Heart right ventricle (tissue), 16 donors: ENCODE measurements at regions not wholly inside any gene's neighbourhood (a gene's known extent, or its start where the extent isn't known, plus 50 kb on each side); places are given as distances from the start of the nearest gene placed in this dataset.

Experiments used
- ATAC-seq, 8 donors: fragments of 200-7000 bp; cut with Tn5 transposase; one replicate each; pipeline ENCODE4 v1.9.1; 2020; ENCODE audit warnings: mild to moderate bottlenecking in 8 of 8, moderate library complexity in 8 of 8, moderate number of reproducible peaks in 1 of 8
- DNase-seq, 2 donors: peaks; one replicate each; pipeline ENCODE4 v3.0.0-alpha.2; 2020
- H3K27ac ChIP-seq, 10 donors: fragments of 200-600 bp; sonication (generic) in 2 of 10; one replicate each; pipeline versions ENCODE4 v1.5.0 to v1.8.0; 2020 to 2022; ENCODE audit warnings: mild to moderate bottlenecking in 3 of 10
- H3K27me3 ChIP-seq, 7 donors: fragments of 200-600 bp; one replicate each; pipeline ENCODE4 v1.8.0; 2021 to 2022; ENCODE audit warnings: mild to moderate bottlenecking in 2 of 7
- H3K36me3 ChIP-seq, 9 donors: fragments of 200-600 bp; sonication (generic) in 1 of 9; one replicate each; pipeline versions ENCODE4 v1.5.0 to v1.8.0; 2020 to 2022; ENCODE audit warnings: mild to moderate bottlenecking in 2 of 9
- H3K4me1 ChIP-seq, 9 donors: fragments of 200-600 bp; sonication (generic) in 1 of 9; one replicate each; pipeline versions ENCODE4 v1.5.0 to v1.8.0; 2020 to 2022; ENCODE audit warnings: mild to moderate bottlenecking in 4 of 9
- H3K4me3 ChIP-seq, 10 donors: fragments of 200-600 bp; sonication (generic) in 2 of 10; one replicate each; pipeline versions ENCODE4 v1.5.0 to v1.8.0; 2020 to 2022; ENCODE audit warnings: mild to moderate bottlenecking in 7 of 10, moderate library complexity in 2 of 10
- H3K9me3 ChIP-seq, 11 donors: fragments of 200-600 bp in 10 of 11; sonication (generic) in 2 of 11; one replicate each; pipeline versions ENCODE4 v1.5.0 to v1.8.0; 2013 to 2022; ENCODE audit warnings: mild to moderate bottlenecking in 2 of 11, control low read depth in 1 of 11, moderate library complexity in 1 of 11
- WGBS, 2 donors: extraction: QIAGEN DNeasy Blood & Tissue Kit; methylation state at CpG; one replicate each; pipeline ENCODE4 v1.1.7; 2013; ENCODE audit warnings: inconsistent platforms in 1 of 2; 5-methylcytosine and 5-hydroxymethylcytosine counted together
- intact Hi-C, 10 donors: fragments of 100-400 bp; cut with DNase I; formaldehyde crosslinking; loops; one replicate each; pipeline versions ENCODE4 v1.11.1 to v1.14.2; 2022
- TF ChIP-seq, protein P1 (sequence below), 9 donors: fragments of 200-600 bp; sonication (generic) in 2 of 9; IDR thresholded peaks; one replicate each; pipeline versions ENCODE4 v1.5.0 to v1.8.0; 2021 to 2022; ENCODE audit warnings: antibody characterized with exemption in 9 of 9, mild to moderate bottlenecking in 5 of 9, moderate library complexity in 1 of 9
- donor health status: Arrhythmogenic right ventricular cardiomyopathy.
- donor health status: ischemic (EF 13 %, LVEDD 7.1; RV severe dilation, severe dysfunction).
- donor health status: healthy with polysubstance abuse.
- donor health status: DM: no; HTN: yes; CAD: no.
- donor health status: DM: no; HTN: no; CAD: no.
- donor health status: ischemic (EF 25% LVEDD 6.9; RV normal size, moderate dysfunction).
- donor health status: ischemic (EF 25% LVEDD 5.7; RV mildly dilated, moderate dysfunction).
- donor health status: healthy.
- donor health status: DM: yes; HTN: yes; CAD: no.
- donor health status: Ischemic cardiomyopathy.
- donor health status: ischemic (EF 35%, LVEDD 5.7; RV mildly dilated, moderate dysfunction).
- donor health status: nonischemic (EF 11% LVEDD 7.7; RV severe dilation, severe dysfunction).
- donor health status: DM: yes; HTN: yes; CAD: no.
- donor health status: PGD.
- donor health status: ischemic (EF 29% LVEDD 5.4; RV normal size, mild dysfunction).
- donor health status: nonischemic (EF 23%, LVEDD 6.1; RV moderate dilation, normal function).

DNA sequence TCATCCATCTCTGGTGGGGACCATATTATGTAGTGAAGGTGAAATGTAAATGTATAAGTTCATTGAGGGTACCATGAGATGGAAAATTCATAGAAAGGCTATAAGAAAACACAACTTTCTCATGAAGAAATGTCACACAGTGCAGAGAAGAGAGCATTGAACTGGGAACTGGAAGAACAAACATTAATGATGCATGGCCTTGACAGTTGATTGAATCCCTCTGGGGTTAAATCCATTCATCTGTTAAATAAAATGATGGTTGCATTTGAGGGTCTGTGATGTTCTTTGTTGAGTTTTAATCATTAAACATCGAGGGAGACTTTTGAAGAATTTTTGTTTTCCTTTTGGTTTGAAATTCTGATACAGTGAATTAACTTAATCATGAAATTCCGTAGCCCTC lies 1401.4 kb downstream of the FAM181B start:
- no peak overlapping the region for H3K4me3 ChIP-seq
- no peak for ATAC-seq
- H3K27ac ChIP-seq = no peak overlapping the region
- H3K9me3 ChIP-seq = peaks cover 0 to 3% (median 0%) of the 10 kb centered on the region in 11 donors
- no peaks in the 10 kb centered on the region for H3K36me3 ChIP-seq
- H3K4me1 ChIP-seq = no peaks in the 10 kb centered on the region
- H3K27me3 ChIP-seq = no peaks in the 10 kb centered on the region
- intact Hi-C loops = no loop called here
- TF ChIP-seq, protein P1, sequence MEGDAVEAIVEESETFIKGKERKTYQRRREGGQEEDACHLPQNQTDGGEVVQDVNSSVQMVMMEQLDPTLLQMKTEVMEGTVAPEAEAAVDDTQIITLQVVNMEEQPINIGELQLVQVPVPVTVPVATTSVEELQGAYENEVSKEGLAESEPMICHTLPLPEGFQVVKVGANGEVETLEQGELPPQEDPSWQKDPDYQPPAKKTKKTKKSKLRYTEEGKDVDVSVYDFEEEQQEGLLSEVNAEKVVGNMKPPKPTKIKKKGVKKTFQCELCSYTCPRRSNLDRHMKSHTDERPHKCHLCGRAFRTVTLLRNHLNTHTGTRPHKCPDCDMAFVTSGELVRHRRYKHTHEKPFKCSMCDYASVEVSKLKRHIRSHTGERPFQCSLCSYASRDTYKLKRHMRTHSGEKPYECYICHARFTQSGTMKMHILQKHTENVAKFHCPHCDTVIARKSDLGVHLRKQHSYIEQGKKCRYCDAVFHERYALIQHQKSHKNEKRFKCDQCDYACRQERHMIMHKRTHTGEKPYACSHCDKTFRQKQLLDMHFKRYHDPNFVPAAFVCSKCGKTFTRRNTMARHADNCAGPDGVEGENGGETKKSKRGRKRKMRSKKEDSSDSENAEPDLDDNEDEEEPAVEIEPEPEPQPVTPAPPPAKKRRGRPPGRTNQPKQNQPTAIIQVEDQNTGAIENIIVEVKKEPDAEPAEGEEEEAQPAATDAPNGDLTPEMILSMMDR (IDR thresholded peaks at IDR 0.05) = no peak
- no peak for DNase-seq
- 68 to 86% methylated on average over 2 of the region's 2 CpGs for WGBS, 2 donors

DNA sequence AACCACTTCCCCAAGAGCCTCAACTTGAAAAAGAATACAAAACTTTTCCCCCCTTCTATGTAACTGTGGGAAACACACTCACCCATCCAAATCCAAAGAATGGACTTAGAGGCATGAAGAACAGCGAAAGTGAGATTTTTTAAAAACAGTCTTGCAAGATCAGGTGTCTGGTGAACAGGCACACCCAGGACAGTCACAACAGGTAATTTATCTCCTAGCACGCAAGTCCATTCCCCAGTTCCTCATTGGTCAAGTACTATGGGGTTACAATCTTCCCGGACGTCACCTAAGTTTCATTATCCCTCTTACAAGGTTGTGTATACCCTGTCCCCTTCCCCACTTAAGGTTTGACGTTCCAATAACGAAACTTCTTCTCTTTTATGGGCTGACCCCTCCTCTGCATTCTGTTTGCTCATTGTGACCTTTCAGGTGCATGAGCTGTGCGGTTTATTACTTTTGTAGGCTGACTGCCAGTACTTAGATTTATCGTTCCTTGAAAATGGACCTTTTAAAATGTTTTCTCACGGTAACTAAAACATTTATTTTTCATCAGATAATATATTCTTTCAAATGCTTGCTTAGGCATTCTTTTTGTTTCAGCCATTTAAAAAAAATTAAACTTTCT lies 1401.9 kb downstream of the FAM181B start:
- DNase-seq (no peak), ATAC-seq (no peak)
- TF ChIP-seq, protein P1 (IDR thresholded peaks at IDR 0.05) = no peak
- Histone ChIP-seq H3K27ac (no peak overlapping the region), H3K4me3 (no peak overlapping the region), H3K4me1 (no peaks in the 10 kb centered on the region), H3K36me3 (no peaks in the 10 kb centered on the region), H3K27me3 (no peaks in the 10 kb centered on the region), H3K9me3 (peaks cover 0 to 3% (median 0%) of the 10 kb centered on the region in 11 donors)
- intact Hi-C loops = no loop called here
- 87 to 88% methylated on average over 9 of the region's 9 CpGs for WGBS, 2 donors

DNA sequence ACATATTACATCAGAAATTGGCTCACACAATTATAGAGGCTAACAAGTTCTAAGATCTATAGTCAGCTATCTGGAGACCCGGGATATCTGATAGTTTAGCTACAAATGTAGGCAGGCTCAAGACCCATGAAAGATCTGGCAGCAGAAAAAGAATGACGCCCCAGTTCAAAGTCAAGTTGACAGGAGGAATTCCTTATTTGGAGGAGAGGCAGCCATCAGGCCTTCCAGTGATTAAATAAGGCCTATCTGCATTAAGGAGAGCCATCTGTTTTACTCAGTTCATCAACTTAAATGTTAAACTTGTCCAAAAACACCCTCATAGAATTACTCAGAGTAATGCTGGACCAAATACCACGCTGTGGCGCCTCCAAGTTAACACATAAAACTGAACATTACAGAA lies 1402.6 kb downstream of the FAM181B start:
- 78 to 84% methylated on average over 4 of the region's 4 CpGs for WGBS, 2 donors
- DNase-seq (no peak), ATAC-seq (no peak)
- Histone ChIP-seq H3K36me3 (no peaks in the 10 kb centered on the region), H3K9me3 (peaks cover 0 to 3% (median 0%) of the 10 kb centered on the region in 11 donors), H3K27me3 (no peaks in the 10 kb centered on the region), H3K4me1 (no peaks in the 10 kb centered on the region), H3K4me3 (no peak overlapping the region), H3K27ac (no peak overlapping the region)
- intact Hi-C loops = no loop called here
- TF ChIP-seq, protein P1 (IDR thresholded peaks at IDR 0.05) = no peak

DNA sequence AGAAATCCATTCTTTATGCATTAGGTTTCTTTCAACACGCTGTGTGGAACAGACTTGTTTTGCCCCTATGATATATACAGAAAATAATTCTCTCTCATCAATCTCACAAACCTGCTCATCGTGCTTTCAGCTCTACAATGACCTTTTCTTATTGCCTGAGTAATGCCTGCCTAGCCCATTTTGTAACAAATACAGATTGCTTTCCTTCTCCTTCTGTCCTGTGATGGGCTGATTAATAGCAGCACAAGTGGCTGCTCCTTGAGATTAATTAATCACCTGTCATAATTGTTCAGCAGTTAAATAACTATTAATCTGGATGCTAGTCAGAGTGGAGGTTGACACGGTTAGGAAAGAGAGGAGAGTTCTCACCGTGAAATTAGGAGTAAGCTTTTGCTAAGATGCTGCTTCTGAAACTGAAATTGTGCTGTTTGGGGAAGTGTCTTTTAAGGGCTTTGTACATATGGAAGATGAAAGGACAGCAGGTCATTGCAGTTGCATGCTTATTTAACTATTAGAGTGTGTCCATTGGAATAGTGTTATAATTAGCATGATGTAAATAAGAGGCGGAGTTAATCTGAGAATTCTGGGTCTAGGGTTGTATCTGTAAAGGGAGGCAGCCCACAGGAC lies 1430.5 kb downstream of the FAM181B start:
- no peak for DNase-seq
- Histone ChIP-seq H3K4me3 (no peak overlapping the region), H3K36me3 (no peaks in the 10 kb centered on the region), H3K27me3 (no peaks in the 10 kb centered on the region), H3K4me1 (no peaks in the 10 kb centered on the region), H3K27ac (no peak overlapping the region), H3K9me3 (peaks cover 0 to 3% (median 0%) of the 10 kb centered on the region in 11 donors)
- TF ChIP-seq, protein P1 (IDR thresholded peaks at IDR 0.05) = no peak
- WGBS, 2 donors = 79% methylated on average over 5 of the region's 5 CpGs
- intact Hi-C loops = no loop called here
- ATAC-seq = no peak
